Upper lobe of left lung (tissue), 4 donors: ENCODE measurements at regions not wholly inside any gene's neighbourhood (a gene's known extent, or its start where the extent isn't known, plus 50 kb on each side); places are given as distances from the start of the nearest gene placed in this dataset.

Experiments used
- EP300 ChIP-seq, 4 donors: sonication (generic); formaldehyde crosslinking; IDR thresholded peaks; one replicate each; pipeline ENCODE4 v1.5.1; 2017; ENCODE audit warnings: antibody characterized with exemption in 4 of 4, control low read depth in 2 of 4
- POLR2A ChIP-seq, 4 donors: fragments of 450-650 bp; IDR thresholded peaks; one replicate each; pipeline ENCODE4 v1.5.1; 2016 to 2017; ENCODE audit warnings: antibody characterized with exemption in 4 of 4, mild to moderate bottlenecking in 2 of 4
- POLR2AphosphoS5 ChIP-seq, 2 donors: sonication (generic); formaldehyde crosslinking; IDR thresholded peaks; one replicate each; pipeline ENCODE4 v1.5.1; 2017; ENCODE audit warnings: antibody characterized with exemption in 2 of 2
- TF ChIP-seq, protein P1 (sequence below), 6 experiments: fragments of 450-650 bp in 4 of 6; fragments of 200-600 bp in 2 of 6; sonication (generic) in 2 of 6; IDR thresholded peaks; one replicate each; pipeline ENCODE4 v1.5.1; 2016 to 2019; ENCODE audit warnings: antibody characterized with exemption in 6 of 6

DNA sequence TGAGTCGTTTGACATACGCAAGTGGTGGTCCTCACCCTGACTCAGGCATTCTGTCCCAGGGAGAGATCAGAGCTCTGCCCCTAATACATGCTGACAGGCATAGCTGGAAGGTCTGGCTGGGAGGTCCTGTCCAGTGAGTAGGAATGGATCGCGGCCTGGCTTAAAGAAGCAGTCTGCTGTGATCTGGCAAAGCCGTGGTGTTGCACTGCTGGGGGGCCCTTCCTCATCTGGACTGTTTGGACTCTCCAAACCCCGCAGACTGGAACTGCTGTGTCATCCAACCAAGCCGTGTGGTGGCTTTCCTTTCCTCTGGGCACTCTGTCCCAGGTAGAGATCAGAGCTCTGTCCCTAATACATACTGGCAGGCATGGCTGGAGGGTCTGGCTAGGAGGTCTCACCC lies 64.3 kb upstream of the MAGEB16 start:
- TF ChIP-seq, protein P1, sequence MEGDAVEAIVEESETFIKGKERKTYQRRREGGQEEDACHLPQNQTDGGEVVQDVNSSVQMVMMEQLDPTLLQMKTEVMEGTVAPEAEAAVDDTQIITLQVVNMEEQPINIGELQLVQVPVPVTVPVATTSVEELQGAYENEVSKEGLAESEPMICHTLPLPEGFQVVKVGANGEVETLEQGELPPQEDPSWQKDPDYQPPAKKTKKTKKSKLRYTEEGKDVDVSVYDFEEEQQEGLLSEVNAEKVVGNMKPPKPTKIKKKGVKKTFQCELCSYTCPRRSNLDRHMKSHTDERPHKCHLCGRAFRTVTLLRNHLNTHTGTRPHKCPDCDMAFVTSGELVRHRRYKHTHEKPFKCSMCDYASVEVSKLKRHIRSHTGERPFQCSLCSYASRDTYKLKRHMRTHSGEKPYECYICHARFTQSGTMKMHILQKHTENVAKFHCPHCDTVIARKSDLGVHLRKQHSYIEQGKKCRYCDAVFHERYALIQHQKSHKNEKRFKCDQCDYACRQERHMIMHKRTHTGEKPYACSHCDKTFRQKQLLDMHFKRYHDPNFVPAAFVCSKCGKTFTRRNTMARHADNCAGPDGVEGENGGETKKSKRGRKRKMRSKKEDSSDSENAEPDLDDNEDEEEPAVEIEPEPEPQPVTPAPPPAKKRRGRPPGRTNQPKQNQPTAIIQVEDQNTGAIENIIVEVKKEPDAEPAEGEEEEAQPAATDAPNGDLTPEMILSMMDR (IDR thresholded peaks at IDR 0.05), result no peak
- TF ChIP-seq POLR2AphosphoS5 (IDR thresholded peaks at IDR 0.05), result no peak
- TF ChIP-seq POLR2A (IDR thresholded peaks at IDR 0.05), result no peak
- TF ChIP-seq EP300 (IDR thresholded peaks at IDR 0.05), result no peak
